ENCODE measurements at regions not wholly inside any gene's neighbourhood (a gene's known extent, or its start where the extent isn't known, plus 50 kb on each side); places are given as distances from the start of the nearest gene placed in this dataset.

- TF ChIP-seq CTCF (IDR thresholded peaks at IDR 0.05) (no peak), POLR2AphosphoS5 (IDR thresholded peaks at IDR 0.05; ENCODE audit: low read depth, low read length) (no peak)
Measured at GRCh38 chr10:94193466-94193924, 169.2 kb downstream of the NOC3L start.
